GM12864 (cell line): ENCODE measurements at regions not wholly inside any gene's neighbourhood (a gene's known extent, or its start where the extent isn't known, plus 50 kb on each side); places are given as distances from the start of the nearest gene placed in this dataset.
A peak's percentile ranks its signal among the peaks of the same experiment; 100 is the strongest.

Source experiments
- DNase-seq: peaks from one replicate; pipeline ENCODE4 v3.0.0-alpha.2; 2011; ENCODE audit warnings: low read depth
- H3K4me3 ChIP-seq: 2 replicates; pipeline ENCODE4 v1.5.1; 2011; ENCODE audit warnings: mild to moderate bottlenecking, low read depth, low read length, control low read depth
- TF ChIP-seq, protein P1 (sequence below): IDR thresholded peaks from 2 replicates; pipeline ENCODE4 v1.5.1; 2011; ENCODE audit warnings: low read depth, mild to moderate bottlenecking, moderate library complexity, low read length, control low read depth, inconsistent platforms; ENCODE audit errors: missing control alignments

DNA sequence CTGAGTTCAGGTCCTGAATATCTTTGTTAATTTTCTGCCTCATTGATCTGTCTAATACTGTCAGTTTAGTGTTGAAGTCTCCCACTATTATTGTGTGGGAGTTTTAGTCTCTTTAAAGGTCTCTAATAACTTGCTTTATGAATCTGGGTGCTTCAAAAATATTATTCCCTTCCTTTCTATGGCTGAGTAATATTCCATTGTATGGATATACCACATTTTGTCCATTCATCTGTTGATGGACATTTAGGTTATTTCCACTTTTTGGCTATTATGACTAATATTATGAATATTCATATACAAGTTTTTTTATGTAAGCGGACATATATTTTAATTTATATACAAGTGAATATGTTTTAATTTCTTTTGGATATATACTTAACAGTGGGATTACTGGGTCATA is 82.7 kb downstream of the SDR9C7 start:
- TF ChIP-seq, protein P1, sequence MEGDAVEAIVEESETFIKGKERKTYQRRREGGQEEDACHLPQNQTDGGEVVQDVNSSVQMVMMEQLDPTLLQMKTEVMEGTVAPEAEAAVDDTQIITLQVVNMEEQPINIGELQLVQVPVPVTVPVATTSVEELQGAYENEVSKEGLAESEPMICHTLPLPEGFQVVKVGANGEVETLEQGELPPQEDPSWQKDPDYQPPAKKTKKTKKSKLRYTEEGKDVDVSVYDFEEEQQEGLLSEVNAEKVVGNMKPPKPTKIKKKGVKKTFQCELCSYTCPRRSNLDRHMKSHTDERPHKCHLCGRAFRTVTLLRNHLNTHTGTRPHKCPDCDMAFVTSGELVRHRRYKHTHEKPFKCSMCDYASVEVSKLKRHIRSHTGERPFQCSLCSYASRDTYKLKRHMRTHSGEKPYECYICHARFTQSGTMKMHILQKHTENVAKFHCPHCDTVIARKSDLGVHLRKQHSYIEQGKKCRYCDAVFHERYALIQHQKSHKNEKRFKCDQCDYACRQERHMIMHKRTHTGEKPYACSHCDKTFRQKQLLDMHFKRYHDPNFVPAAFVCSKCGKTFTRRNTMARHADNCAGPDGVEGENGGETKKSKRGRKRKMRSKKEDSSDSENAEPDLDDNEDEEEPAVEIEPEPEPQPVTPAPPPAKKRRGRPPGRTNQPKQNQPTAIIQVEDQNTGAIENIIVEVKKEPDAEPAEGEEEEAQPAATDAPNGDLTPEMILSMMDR: no peak
- H3K4me3 ChIP-seq: no peak overlapping the region
- DNase-seq: no peak

DNA sequence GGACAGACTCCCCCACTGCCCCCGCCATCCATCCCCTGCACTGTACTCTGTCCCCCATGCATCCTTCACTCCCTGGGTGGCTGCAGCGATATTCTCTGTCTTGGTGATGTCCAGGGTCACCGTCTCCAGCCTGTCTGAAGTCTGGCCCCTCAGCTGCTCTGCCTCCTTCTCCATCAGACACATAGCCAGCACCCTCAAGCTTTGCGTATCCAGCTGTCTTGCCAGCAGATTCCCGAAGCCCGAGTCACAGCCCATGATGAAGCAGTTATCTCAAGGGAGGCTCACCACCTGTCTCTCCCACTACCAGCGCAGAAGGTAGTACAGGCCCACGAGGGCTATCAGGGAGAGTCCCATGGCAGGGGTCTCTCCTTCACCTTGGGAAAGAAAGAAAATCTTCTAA is 77.8 kb downstream of the HSD17B6 start:
- H3K4me3 ChIP-seq: no peak overlapping the region
- DNase-seq: no peak
- TF ChIP-seq, protein P1: no peak

DNA sequence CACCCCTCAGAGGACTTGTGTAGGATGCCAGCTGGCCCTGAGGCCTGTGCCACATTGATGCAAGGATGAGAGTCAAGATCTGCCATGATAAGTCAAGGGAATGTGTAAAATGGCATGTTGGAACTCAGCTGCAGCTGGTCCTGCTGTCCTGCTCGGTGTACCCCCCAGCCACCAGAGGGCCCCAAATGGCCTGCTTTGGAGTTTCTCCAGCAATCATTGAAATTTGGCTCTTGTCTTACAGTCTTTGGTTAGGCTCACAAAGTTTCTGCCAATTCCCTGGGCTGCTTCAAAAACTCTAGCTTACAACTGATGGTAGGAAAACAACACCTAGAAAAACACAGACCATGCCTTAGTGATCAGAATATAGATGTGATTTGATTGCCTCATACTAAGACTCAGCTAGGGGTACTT is 76.8 kb downstream of the HSD17B6 start:
- H3K4me3 ChIP-seq: no peak overlapping the region
- TF ChIP-seq, protein P1: peak; percentile 74
- DNase-seq: peak; percentile 8

DNA sequence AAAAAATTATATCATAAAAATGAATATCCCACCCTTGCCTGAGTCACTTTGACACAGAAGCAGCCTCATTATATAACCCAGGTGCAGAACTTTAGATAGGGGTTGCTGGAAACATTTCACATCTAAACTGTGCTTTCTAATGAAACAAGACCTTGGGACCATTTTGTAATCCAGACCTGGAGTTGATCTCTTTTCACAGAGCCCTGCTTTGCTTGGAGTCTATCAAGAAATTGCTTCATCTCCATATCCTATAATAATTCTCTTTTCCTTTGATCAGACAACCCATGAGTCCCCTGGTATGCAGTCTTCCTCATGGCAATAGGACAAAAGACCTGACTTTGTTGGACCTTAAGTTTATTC is 76.3 kb downstream of the HSD17B6 start:
- TF ChIP-seq, protein P1: no peak
- no peak overlapping the region for H3K4me3 ChIP-seq
- DNase-seq: no peak

DNA sequence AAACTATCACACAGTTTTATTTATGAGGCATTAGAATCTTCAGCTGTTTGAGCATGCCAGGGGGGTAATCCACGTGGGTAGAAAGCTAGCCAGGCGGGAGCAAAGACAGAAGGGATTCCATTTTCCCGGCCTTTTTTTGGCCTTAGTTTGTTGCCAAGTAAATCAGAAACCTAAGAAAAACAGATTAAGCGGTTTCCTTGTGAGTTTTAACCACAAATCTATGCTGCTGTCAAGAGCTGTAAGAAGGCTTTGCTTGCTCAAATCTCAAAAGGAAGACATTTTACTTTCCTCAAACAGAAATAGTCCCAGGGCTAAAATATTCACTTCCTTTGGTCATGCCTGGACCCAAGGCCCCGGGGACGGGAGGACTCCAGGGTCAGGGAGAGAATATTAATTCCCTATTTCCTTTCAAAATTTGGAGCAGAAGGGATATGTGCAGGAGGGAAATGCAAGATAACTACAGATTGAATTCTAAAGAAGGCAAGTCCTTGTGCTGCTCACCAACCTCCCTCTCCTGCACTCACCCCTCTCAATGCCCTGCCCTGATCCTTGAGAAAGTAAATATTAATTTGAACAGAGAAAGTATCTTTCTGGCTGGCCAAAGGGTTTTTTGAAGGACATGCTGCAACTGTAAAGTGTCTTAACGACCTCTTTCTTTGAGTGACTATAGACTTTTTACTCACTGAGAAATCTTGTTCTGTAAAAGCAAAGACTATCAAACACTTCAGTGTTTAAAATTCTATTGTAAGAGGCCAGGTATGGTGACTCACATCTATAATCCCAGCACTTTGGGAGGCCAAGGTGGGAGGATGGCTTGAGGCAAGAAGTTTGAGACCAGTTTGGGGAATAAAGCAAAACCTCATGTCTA is 75.7 kb downstream of the HSD17B6 start:
- TF ChIP-seq, protein P1: no peak
- no peak overlapping the region for H3K4me3 ChIP-seq
- DNase-seq: no peak
